ENCODE measurements at regions not wholly inside any gene's neighbourhood (a gene's known extent, or its start where the extent isn't known, plus 50 kb on each side); places are given as distances from the start of the nearest gene placed in this dataset.

DNA sequence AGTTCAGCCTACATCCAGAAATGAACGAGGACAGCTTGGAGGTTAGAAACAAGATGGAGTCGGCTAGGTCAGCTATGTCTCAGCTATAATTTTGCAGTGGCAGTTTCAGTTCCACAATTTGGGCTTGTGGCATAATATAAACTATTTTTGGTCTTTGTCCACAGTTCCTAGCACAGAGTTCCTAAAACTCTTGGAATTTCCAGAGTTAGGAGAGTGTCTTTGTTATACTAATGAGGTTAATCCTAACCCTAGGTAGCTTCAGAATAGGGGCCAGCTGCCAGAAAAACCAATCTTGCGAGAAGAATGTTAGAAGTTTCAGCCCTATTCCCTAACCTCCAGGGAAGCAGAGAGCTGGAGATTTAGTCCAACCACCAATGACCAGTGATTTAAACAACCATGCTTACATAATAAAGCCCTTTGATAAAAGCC lies 131.9 kb downstream of the AKR1D1 start (continued):
- TF ChIP-seq, protein P1, sequence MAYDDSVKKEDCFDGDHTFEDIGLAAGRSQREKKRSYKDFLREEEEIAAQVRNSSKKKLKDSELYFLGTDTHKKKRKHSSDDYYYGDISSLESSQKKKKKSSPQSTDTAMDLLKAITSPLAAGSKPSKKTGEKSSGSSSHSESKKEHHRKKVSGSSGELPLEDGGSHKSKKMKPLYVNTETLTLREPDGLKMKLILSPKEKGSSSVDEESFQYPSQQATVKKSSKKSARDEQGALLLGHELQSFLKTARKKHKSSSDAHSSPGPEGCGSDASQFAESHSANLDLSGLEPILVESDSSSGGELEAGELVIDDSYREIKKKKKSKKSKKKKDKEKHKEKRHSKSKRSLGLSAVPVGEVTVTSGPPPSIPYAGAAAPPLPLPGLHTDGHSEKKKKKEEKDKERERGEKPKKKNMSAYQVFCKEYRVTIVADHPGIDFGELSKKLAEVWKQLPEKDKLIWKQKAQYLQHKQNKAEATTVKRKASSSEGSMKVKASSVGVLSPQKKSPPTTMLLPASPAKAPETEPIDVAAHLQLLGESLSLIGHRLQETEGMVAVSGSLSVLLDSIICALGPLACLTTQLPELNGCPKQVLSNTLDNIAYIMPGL (CRISPR knock-in tag; IDR thresholded peaks at IDR 0.05): no peak
- TF ChIP-seq, protein P2, sequence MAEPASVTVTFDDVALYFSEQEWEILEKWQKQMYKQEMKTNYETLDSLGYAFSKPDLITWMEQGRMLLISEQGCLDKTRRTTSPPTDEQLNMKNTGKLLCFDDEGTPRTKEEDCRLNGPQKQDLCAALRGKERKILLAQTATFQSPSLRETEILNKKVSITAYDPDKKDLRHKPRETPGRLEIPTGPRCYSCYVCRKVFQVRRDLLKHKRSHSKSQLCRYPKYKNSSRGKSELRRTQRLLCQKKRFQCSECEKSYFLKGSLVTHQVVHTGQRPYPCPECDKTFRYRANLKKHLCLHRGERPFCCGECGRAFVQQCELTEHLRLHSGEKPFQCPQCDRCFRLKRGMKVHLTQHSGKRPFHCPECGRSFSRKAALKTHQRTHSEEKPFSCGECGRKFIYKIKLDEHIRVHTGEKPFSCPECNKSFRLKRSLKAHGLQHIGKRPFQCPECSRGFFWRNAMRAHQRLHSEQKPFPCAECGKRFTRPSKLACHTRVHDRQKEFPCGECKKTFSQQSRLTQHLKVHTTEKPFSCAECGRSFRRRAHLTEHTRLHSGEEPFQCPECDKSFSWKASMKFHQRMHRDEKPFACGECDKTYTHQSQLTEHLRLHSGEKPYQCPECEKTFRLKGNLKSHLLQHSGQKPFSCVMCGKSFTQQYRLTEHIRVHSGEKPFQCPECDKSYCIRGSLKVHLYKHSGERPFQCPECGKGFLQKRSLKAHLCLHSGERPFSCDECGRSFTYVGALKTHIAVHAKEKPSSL (CRISPR knock-in tag; conservative IDR thresholded peaks at IDR 0.05): 0 out of 2 replicates have a peak, but pooled peaks have one; percentile 53

DNA sequence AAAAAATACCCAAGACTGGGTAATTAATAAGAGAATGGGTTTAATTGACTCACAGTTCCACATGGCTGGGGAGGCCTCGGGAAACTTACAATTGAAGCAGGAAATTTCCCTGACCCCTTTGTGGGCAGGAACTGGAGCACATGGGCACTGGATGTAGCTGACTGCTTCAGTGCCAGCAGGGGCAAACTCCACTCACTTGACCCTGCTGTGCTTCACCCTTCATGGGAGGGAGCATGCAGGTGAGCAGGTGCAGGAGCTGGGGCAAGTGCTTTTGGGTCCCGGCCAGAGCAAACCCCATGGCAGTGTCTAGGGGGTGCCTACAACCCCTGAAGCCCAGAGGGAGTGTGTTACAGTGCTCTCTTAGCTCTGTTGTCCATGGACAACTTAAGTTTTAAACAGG lies 132.6 kb downstream of the AKR1D1 start:
- DNase-seq (ENCODE audit: low spot score): no peak
- Mint-ChIP-seq H3K9me3 (peaks cover 28% of the 10 kb centered on the region), H3K4me1 (peaks cover 67% of the 10 kb centered on the region), H3K36me3 (peaks cover 28% of the 10 kb centered on the region), H3K4me3 (no peak overlapping the region), H3K27me3 (ENCODE audit: low read depth) (peaks cover 12% of the 10 kb centered on the region), H3K27ac (peak overlapping the region; percentile 98)
- POLR2A ChIA-PET: no interaction called here
- TF ChIP-seq OVOL2 (CRISPR knock-in tag; IDR thresholded peaks at IDR 0.05; ENCODE audit: borderline replicate concordance) (no peak), FOXJ3 (CRISPR knock-in tag; IDR thresholded peaks at IDR 0.05; ENCODE audit: borderline replicate concordance) (no peak), CBFB (CRISPR knock-in tag; IDR thresholded peaks at IDR 0.05; ENCODE audit: low read depth) (no peak), JUN (CRISPR knock-in tag; IDR thresholded peaks at IDR 0.05) (no peak), ZNF423 (CRISPR knock-in tag; IDR thresholded peaks at IDR 0.05) (peak; percentile 24; the same call in 1 of the 2 replicates), GABPB1 (CRISPR knock-in tag; IDR thresholded peaks at IDR 0.05) (no peak), ZNF219 (CRISPR knock-in tag; IDR thresholded peaks at IDR 0.05; ENCODE audit: borderline replicate concordance) (no peak), TEAD4 (CRISPR knock-in tag; IDR thresholded peaks at IDR 0.05) (no peak), PRRX2 (CRISPR knock-in tag; IDR thresholded peaks at IDR 0.05) (0 out of 2 replicates have a peak, but pooled peaks have one; percentile 58), ESRRA (CRISPR knock-in tag; IDR thresholded peaks at IDR 0.05; ENCODE audit: borderline replicate concordance) (no peak), SP1 (CRISPR knock-in tag; conservative IDR thresholded peaks at IDR 0.05) (no peak)
- TF ChIP-seq, protein P3, sequence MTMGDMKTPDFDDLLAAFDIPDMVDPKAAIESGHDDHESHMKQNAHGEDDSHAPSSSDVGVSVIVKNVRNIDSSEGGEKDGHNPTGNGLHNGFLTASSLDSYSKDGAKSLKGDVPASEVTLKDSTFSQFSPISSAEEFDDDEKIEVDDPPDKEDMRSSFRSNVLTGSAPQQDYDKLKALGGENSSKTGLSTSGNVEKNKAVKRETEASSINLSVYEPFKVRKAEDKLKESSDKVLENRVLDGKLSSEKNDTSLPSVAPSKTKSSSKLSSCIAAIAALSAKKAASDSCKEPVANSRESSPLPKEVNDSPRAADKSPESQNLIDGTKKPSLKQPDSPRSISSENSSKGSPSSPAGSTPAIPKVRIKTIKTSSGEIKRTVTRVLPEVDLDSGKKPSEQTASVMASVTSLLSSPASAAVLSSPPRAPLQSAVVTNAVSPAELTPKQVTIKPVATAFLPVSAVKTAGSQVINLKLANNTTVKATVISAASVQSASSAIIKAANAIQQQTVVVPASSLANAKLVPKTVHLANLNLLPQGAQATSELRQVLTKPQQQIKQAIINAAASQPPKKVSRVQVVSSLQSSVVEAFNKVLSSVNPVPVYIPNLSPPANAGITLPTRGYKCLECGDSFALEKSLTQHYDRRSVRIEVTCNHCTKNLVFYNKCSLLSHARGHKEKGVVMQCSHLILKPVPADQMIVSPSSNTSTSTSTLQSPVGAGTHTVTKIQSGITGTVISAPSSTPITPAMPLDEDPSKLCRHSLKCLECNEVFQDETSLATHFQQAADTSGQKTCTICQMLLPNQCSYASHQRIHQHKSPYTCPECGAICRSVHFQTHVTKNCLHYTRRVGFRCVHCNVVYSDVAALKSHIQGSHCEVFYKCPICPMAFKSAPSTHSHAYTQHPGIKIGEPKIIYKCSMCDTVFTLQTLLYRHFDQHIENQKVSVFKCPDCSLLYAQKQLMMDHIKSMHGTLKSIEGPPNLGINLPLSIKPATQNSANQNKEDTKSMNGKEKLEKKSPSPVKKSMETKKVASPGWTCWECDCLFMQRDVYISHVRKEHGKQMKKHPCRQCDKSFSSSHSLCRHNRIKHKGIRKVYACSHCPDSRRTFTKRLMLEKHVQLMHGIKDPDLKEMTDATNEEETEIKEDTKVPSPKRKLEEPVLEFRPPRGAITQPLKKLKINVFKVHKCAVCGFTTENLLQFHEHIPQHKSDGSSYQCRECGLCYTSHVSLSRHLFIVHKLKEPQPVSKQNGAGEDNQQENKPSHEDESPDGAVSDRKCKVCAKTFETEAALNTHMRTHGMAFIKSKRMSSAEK (CRISPR knock-in tag; IDR thresholded peaks at IDR 0.05; ENCODE audit: borderline replicate concordance): no peak
- TF ChIP-seq, protein P4, sequence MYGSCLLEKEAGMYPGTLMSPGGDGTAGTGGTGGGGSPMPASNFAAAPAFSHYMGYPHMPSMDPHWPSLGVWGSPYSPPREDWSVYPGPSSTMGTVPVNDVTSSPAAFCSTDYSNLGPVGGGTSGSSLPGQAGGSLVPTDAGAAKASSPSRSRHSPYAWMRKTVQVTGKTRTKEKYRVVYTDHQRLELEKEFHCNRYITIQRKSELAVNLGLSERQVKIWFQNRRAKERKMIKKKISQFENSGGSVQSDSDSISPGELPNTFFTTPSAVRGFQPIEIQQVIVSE (CRISPR knock-in tag; IDR thresholded peaks at IDR 0.05; ENCODE audit: borderline replicate concordance): no peak
- TF ChIP-seq, protein P5, sequence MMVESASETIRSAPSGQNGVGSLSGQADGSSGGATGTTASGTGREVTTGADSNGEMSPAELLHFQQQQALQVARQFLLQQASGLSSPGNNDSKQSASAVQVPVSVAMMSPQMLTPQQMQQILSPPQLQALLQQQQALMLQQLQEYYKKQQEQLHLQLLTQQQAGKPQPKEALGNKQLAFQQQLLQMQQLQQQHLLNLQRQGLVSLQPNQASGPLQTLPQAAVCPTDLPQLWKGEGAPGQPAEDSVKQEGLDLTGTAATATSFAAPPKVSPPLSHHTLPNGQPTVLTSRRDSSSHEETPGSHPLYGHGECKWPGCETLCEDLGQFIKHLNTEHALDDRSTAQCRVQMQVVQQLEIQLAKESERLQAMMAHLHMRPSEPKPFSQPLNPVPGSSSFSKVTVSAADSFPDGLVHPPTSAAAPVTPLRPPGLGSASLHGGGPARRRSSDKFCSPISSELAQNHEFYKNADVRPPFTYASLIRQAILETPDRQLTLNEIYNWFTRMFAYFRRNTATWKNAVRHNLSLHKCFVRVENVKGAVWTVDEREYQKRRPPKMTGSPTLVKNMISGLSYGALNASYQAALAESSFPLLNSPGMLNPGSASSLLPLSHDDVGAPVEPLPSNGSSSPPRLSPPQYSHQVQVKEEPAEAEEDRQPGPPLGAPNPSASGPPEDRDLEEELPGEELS (CRISPR knock-in tag; IDR thresholded peaks at IDR 0.05): no peak
- TF ChIP-seq, protein P6, sequence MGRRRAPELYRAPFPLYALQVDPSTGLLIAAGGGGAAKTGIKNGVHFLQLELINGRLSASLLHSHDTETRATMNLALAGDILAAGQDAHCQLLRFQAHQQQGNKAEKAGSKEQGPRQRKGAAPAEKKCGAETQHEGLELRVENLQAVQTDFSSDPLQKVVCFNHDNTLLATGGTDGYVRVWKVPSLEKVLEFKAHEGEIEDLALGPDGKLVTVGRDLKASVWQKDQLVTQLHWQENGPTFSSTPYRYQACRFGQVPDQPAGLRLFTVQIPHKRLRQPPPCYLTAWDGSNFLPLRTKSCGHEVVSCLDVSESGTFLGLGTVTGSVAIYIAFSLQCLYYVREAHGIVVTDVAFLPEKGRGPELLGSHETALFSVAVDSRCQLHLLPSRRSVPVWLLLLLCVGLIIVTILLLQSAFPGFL (CRISPR knock-in tag; IDR thresholded peaks at IDR 0.05; ENCODE audit: borderline replicate concordance): no peak
- CTCF ChIA-PET: interaction anchor here (1.4 to 1.6 kb wide), 2 partner anchors 47 to 239 kb away, joined by 3 to 10 read pairs; no protein-coding TSS in a partner anchor
- ATAC-seq: no peak
